Heart right ventricle (tissue), 16 donors: ENCODE measurements at regions not wholly inside any gene's neighbourhood (a gene's known extent, or its start where the extent isn't known, plus 50 kb on each side); places are given as distances from the start of the nearest gene placed in this dataset.

Source experiments
- ATAC-seq, 8 donors: fragments of 200-7000 bp; cut with Tn5 transposase; one replicate each; pipeline ENCODE4 v1.9.1; 2020; ENCODE audit warnings: mild to moderate bottlenecking in 8 of 8, moderate library complexity in 8 of 8, moderate number of reproducible peaks in 1 of 8
- DNase-seq, 2 donors: peaks; one replicate each; pipeline ENCODE4 v3.0.0-alpha.2; 2020
- H3K27ac ChIP-seq, 10 donors: fragments of 200-600 bp; sonication (generic) in 2 of 10; one replicate each; pipeline versions ENCODE4 v1.5.0 to v1.8.0; 2020 to 2022; ENCODE audit warnings: mild to moderate bottlenecking in 3 of 10
- H3K27me3 ChIP-seq, 7 donors: fragments of 200-600 bp; one replicate each; pipeline ENCODE4 v1.8.0; 2021 to 2022; ENCODE audit warnings: mild to moderate bottlenecking in 2 of 7
- H3K36me3 ChIP-seq, 9 donors: fragments of 200-600 bp; sonication (generic) in 1 of 9; one replicate each; pipeline versions ENCODE4 v1.5.0 to v1.8.0; 2020 to 2022; ENCODE audit warnings: mild to moderate bottlenecking in 2 of 9
- H3K4me1 ChIP-seq, 9 donors: fragments of 200-600 bp; sonication (generic) in 1 of 9; one replicate each; pipeline versions ENCODE4 v1.5.0 to v1.8.0; 2020 to 2022; ENCODE audit warnings: mild to moderate bottlenecking in 4 of 9
- H3K4me3 ChIP-seq, 10 donors: fragments of 200-600 bp; sonication (generic) in 2 of 10; one replicate each; pipeline versions ENCODE4 v1.5.0 to v1.8.0; 2020 to 2022; ENCODE audit warnings: mild to moderate bottlenecking in 7 of 10, moderate library complexity in 2 of 10
- H3K9me3 ChIP-seq, 11 donors: fragments of 200-600 bp in 10 of 11; sonication (generic) in 2 of 11; one replicate each; pipeline versions ENCODE4 v1.5.0 to v1.8.0; 2013 to 2022; ENCODE audit warnings: mild to moderate bottlenecking in 2 of 11, control low read depth in 1 of 11, moderate library complexity in 1 of 11
- CTCF ChIP-seq, 9 donors: fragments of 200-600 bp; sonication (generic) in 2 of 9; IDR thresholded peaks; one replicate each; pipeline versions ENCODE4 v1.5.0 to v1.8.0; 2021 to 2022; ENCODE audit warnings: antibody characterized with exemption in 9 of 9, mild to moderate bottlenecking in 5 of 9, moderate library complexity in 1 of 9
- WGBS, 2 donors: extraction: QIAGEN DNeasy Blood & Tissue Kit; methylation state at CpG; one replicate each; pipeline ENCODE4 v1.1.7; 2013; ENCODE audit warnings: inconsistent platforms in 1 of 2; 5-methylcytosine and 5-hydroxymethylcytosine counted together
- intact Hi-C, 10 donors: fragments of 100-400 bp; cut with DNase I; formaldehyde crosslinking; loops; one replicate each; pipeline versions ENCODE4 v1.11.1 to v1.14.2; 2022
- donor health status: Arrhythmogenic right ventricular cardiomyopathy.
- donor health status: ischemic (EF 13 %, LVEDD 7.1; RV severe dilation, severe dysfunction).
- donor health status: healthy with polysubstance abuse.
- donor health status: DM: no; HTN: yes; CAD: no.
- donor health status: DM: no; HTN: no; CAD: no.
- donor health status: ischemic (EF 25% LVEDD 6.9; RV normal size, moderate dysfunction).
- donor health status: ischemic (EF 25% LVEDD 5.7; RV mildly dilated, moderate dysfunction).
- donor health status: healthy.
- donor health status: DM: yes; HTN: yes; CAD: no.
- donor health status: Ischemic cardiomyopathy.
- donor health status: ischemic (EF 35%, LVEDD 5.7; RV mildly dilated, moderate dysfunction).
- donor health status: nonischemic (EF 11% LVEDD 7.7; RV severe dilation, severe dysfunction).
- donor health status: DM: yes; HTN: yes; CAD: no.
- donor health status: PGD.
- donor health status: ischemic (EF 29% LVEDD 5.4; RV normal size, mild dysfunction).
- donor health status: nonischemic (EF 23%, LVEDD 6.1; RV moderate dilation, normal function).

GRCh38 chr10:8815969-8816368 is 761.5 kb downstream of the GATA3 start:
- ATAC-seq (no peak), DNase-seq (no peak)
- intact Hi-C loops = no loop called here
- H3K27me3 ChIP-seq = no peaks in the 10 kb centered on the region
- H3K4me1 ChIP-seq = no peaks in the 10 kb centered on the region
- no peaks in the 10 kb centered on the region for H3K36me3 ChIP-seq
- WGBS, 2 donors = 47 to 56% methylated on average over 2 of the region's 2 CpGs
- H3K9me3 ChIP-seq = peaks cover 0 to 4% (median 0%) of the 10 kb centered on the region in 11 donors
- TF ChIP-seq CTCF (IDR thresholded peaks at IDR 0.05) = no peak
- H3K27ac ChIP-seq = no peak overlapping the region
- no peak overlapping the region for H3K4me3 ChIP-seq

GRCh38 chr10:8817299-8817698 is 762.8 kb downstream of the GATA3 start:
- TF ChIP-seq CTCF (IDR thresholded peaks at IDR 0.05) = no peak
- DNase-seq (no peak), ATAC-seq (no peak)
- Histone ChIP-seq H3K9me3 (peaks cover 0 to 4% (median 0%) of the 10 kb centered on the region in 11 donors), H3K36me3 (no peaks in the 10 kb centered on the region), H3K27me3 (no peaks in the 10 kb centered on the region), H3K4me1 (no peaks in the 10 kb centered on the region), H3K27ac (no peak overlapping the region), H3K4me3 (no peak overlapping the region)
- intact Hi-C loops = no loop called here
- 54 to 61% methylated on average over 2 of the region's 2 CpGs for WGBS, 2 donors

GRCh38 chr10:8825611-8826010 is 771.1 kb downstream of the GATA3 start:
- Histone ChIP-seq H3K36me3 (no peaks in the 10 kb centered on the region), H3K9me3 (no peaks in the 10 kb centered on the region), H3K4me1 (no peaks in the 10 kb centered on the region), H3K27me3 (no peaks in the 10 kb centered on the region), H3K27ac (no peak overlapping the region), H3K4me3 (no peak overlapping the region)
- no peak for DNase-seq
- WGBS, 2 donors = 77 to 85% methylated on average over 8 of the region's 8 CpGs
- TF ChIP-seq CTCF (IDR thresholded peaks at IDR 0.05) = no peak
- no peak for ATAC-seq
- intact Hi-C loops = no loop called here

- no peaks in the 10 kb centered on the region for H3K4me1 ChIP-seq
- WGBS, 2 donors = 67 to 77% methylated on average over 2 of the region's 2 CpGs
- intact Hi-C loops = no loop called here
Measured at GRCh38 chr10:8829592-8829991, 775.1 kb downstream of the GATA3 start.

More at GRCh38 chr10:8829592-8829991, 775.1 kb downstream of the GATA3 start:
- ATAC-seq = no peak
- Histone ChIP-seq H3K36me3 (no peaks in the 10 kb centered on the region), H3K4me3 (no peak overlapping the region), H3K27me3 (no peaks in the 10 kb centered on the region), H3K27ac (no peak overlapping the region), H3K9me3 (no peaks in the 10 kb centered on the region)
- no peak for DNase-seq
- no peak for TF ChIP-seq CTCF (IDR thresholded peaks at IDR 0.05)
